Karpas-422 (cell line): ENCODE measurements at regions not wholly inside any gene's neighbourhood (a gene's known extent, or its start where the extent isn't known, plus 50 kb on each side); places are given as distances from the start of the nearest gene placed in this dataset.

Experiments used
- DNase-seq: peaks from one replicate; pipeline ENCODE4 v3.0.0-alpha.2; 2015
- H2AFZ ChIP-seq: fragments of 200-600 bp; sonication (generic); 2 replicates; pipeline ENCODE4 v1.6.1; 2014; ENCODE audit warnings: antibody characterized with exemption, low read length, mixed read lengths
- H3K27ac ChIP-seq: fragments of 200-600 bp; sonication (generic); 2 replicates; pipeline ENCODE4 v1.5.1; 2014; ENCODE audit warnings: mild to moderate bottlenecking, low read length, moderate library complexity
- H3K27me3 ChIP-seq: fragments of 200-600 bp; sonication (generic); 2 replicates; pipeline ENCODE4 v1.6.1; 2014; ENCODE audit warnings: low read length, mixed read lengths
- H3K36me3 ChIP-seq: fragments of 200-600 bp; sonication (generic); 2 replicates; pipeline ENCODE4 v1.6.1; 2014; ENCODE audit warnings: low read length, mixed read lengths; ENCODE audit not compliant: insufficient read depth
- H3K4me1 ChIP-seq: fragments of 200-600 bp; sonication (generic); 2 replicates; pipeline ENCODE4 v1.6.1; 2014; ENCODE audit warnings: mild to moderate bottlenecking, low read length, mixed read lengths
- H3K4me2 ChIP-seq: fragments of 200-600 bp; sonication (generic); 2 replicates; pipeline ENCODE4 v1.6.1; 2014; ENCODE audit warnings: low read length, low read depth, mild to moderate bottlenecking; ENCODE audit not compliant: poor library complexity, severe bottlenecking
- H3K4me3 ChIP-seq: fragments of 200-600 bp; sonication (generic); 2 replicates; pipeline ENCODE4 v1.5.1; 2014; ENCODE audit warnings: mild to moderate bottlenecking, antibody characterized with exemption, low read length, mixed read lengths
- H3K79me2 ChIP-seq: fragments of 200-600 bp; sonication (generic); 2 replicates; pipeline ENCODE4 v1.6.1; 2014; ENCODE audit warnings: mild to moderate bottlenecking, low read length, mixed read lengths
- H3K9ac ChIP-seq: fragments of 200-600 bp; sonication (generic); 2 replicates; pipeline ENCODE4 v1.6.0; 2014; ENCODE audit warnings: low read length
- H3K9me2 ChIP-seq: fragments of 200-600 bp; sonication (generic), shearing (Covaris generic); replicated peaks from 2 replicates; pipeline ENCODE4 v1.6.0; 2014; ENCODE audit warnings: mild to moderate bottlenecking, low read length, moderate library complexity; ENCODE audit not compliant: insufficient read depth
- H3K9me3 ChIP-seq: fragments of 300-700, 200-600 bp; sonication (generic); 2 replicates; pipeline ENCODE4 v1.6.1; 2014; ENCODE audit warnings: low read length, mixed read lengths
- H4K20me1 ChIP-seq: fragments of 200-600 bp; sonication (generic); 2 replicates; pipeline ENCODE4 v1.6.1; 2014; ENCODE audit warnings: mild to moderate bottlenecking, antibody characterized with exemption, low read length, low read depth; ENCODE audit not compliant: insufficient read depth

GRCh38 chr2:40591774-40592173 lies 139.9 kb upstream of the SLC8A1 start:
- Histone ChIP-seq H3K4me3 (no peak overlapping the region), H3K27me3 (no peaks in the 10 kb centered on the region), H4K20me1 (no peaks in the 10 kb centered on the region), H2AFZ (no peak overlapping the region), H3K27ac (no peak overlapping the region), H3K9ac (no peak overlapping the region), H3K9me3 (no peaks in the 10 kb centered on the region), H3K9me2 (no peaks in the 10 kb centered on the region), H3K4me1 (no peaks in the 10 kb centered on the region), H3K36me3 (no peaks in the 10 kb centered on the region), H3K79me2 (no peaks in the 10 kb centered on the region), H3K4me2 (no peak overlapping the region)
- no peak for DNase-seq

- no peaks in the 10 kb centered on the region for H3K4me1 ChIP-seq
- no peaks in the 10 kb centered on the region for H4K20me1 ChIP-seq
- no peaks in the 10 kb centered on the region for H3K79me2 ChIP-seq
- no peak overlapping the region for H3K9ac ChIP-seq
- H3K9me3 ChIP-seq: no peaks in the 10 kb centered on the region
- no peaks in the 10 kb centered on the region for H3K9me2 ChIP-seq
- H3K4me3 ChIP-seq: no peak overlapping the region
- no peaks in the 10 kb centered on the region for H3K36me3 ChIP-seq
- no peak overlapping the region for H3K27ac ChIP-seq
- no peaks in the 10 kb centered on the region for H3K27me3 ChIP-seq
- no peak for DNase-seq
- H2AFZ ChIP-seq: no peak overlapping the region
- no peak overlapping the region for H3K4me2 ChIP-seq
Measured at GRCh38 chr2:40592218-40592617, 140.3 kb upstream of the SLC8A1 start.

GRCh38 chr2:40606862-40607261 lies 155.0 kb upstream of the SLC8A1 start:
- no peaks in the 10 kb centered on the region for H3K27me3 ChIP-seq
- H3K9me3 ChIP-seq: no peaks in the 10 kb centered on the region
- H3K4me3 ChIP-seq: no peak overlapping the region
- no peaks in the 10 kb centered on the region for H4K20me1 ChIP-seq
- no peaks in the 10 kb centered on the region for H3K36me3 ChIP-seq
- no peak overlapping the region for H3K9ac ChIP-seq
- no peak overlapping the region for H3K27ac ChIP-seq
- H3K4me2 ChIP-seq: no peak overlapping the region
- DNase-seq: no peak
- H3K4me1 ChIP-seq: no peaks in the 10 kb centered on the region
- H3K79me2 ChIP-seq: no peaks in the 10 kb centered on the region
- no peak overlapping the region for H2AFZ ChIP-seq
- no peaks in the 10 kb centered on the region for H3K9me2 ChIP-seq

GRCh38 chr2:40611196-40611595 lies 159.3 kb upstream of the SLC8A1 start:
- no peak overlapping the region for H2AFZ ChIP-seq
- no peaks in the 10 kb centered on the region for H3K36me3 ChIP-seq
- no peaks in the 10 kb centered on the region for H3K4me1 ChIP-seq
- H3K9me2 ChIP-seq: peaks cover 2% of the 10 kb centered on the region; the same call in 1 of the 2 replicates
- no peak overlapping the region for H3K9ac ChIP-seq
- H3K9me3 ChIP-seq: no peaks in the 10 kb centered on the region
- H3K79me2 ChIP-seq: no peaks in the 10 kb centered on the region
- H3K27ac ChIP-seq: no peak overlapping the region
- no peak for DNase-seq
- H3K4me2 ChIP-seq: no peak overlapping the region
- no peak overlapping the region for H3K4me3 ChIP-seq
- no peaks in the 10 kb centered on the region for H3K27me3 ChIP-seq
- no peaks in the 10 kb centered on the region for H4K20me1 ChIP-seq

GRCh38 chr2:40625849-40626248 lies 174.0 kb upstream of the SLC8A1 start:
- Histone ChIP-seq H3K4me1 (no peaks in the 10 kb centered on the region), H3K4me2 (no peak overlapping the region), H3K9ac (no peak overlapping the region), H3K9me2 (no peaks in the 10 kb centered on the region), H4K20me1 (no peaks in the 10 kb centered on the region), H3K27ac (no peak overlapping the region), H3K9me3 (no peaks in the 10 kb centered on the region), H3K79me2 (no peaks in the 10 kb centered on the region), H3K27me3 (no peaks in the 10 kb centered on the region), H3K4me3 (no peak overlapping the region), H2AFZ (no peak overlapping the region), H3K36me3 (no peaks in the 10 kb centered on the region)
- DNase-seq: no peak

GRCh38 chr2:40628556-40628955 lies 176.7 kb upstream of the SLC8A1 start:
- no peaks in the 10 kb centered on the region for H3K36me3 ChIP-seq
- H3K9me2 ChIP-seq: no peaks in the 10 kb centered on the region
- no peaks in the 10 kb centered on the region for H3K27me3 ChIP-seq
- H3K9ac ChIP-seq: no peak overlapping the region
- no peaks in the 10 kb centered on the region for H3K9me3 ChIP-seq
- no peak overlapping the region for H2AFZ ChIP-seq
- H4K20me1 ChIP-seq: no peaks in the 10 kb centered on the region
- no peak overlapping the region for H3K4me3 ChIP-seq
- no peaks in the 10 kb centered on the region for H3K79me2 ChIP-seq
- H3K4me1 ChIP-seq: no peaks in the 10 kb centered on the region
- no peak for DNase-seq
- no peak overlapping the region for H3K4me2 ChIP-seq
- no peak overlapping the region for H3K27ac ChIP-seq

- Histone ChIP-seq H4K20me1 (no peaks in the 10 kb centered on the region), H3K27ac (no peak overlapping the region), H2AFZ (no peak overlapping the region), H3K36me3 (no peaks in the 10 kb centered on the region), H3K9me2 (no peaks in the 10 kb centered on the region), H3K4me3 (no peak overlapping the region), H3K79me2 (no peaks in the 10 kb centered on the region), H3K27me3 (no peaks in the 10 kb centered on the region), H3K4me1 (no peaks in the 10 kb centered on the region), H3K9me3 (no peaks in the 10 kb centered on the region), H3K9ac (no peak overlapping the region), H3K4me2 (no peak overlapping the region)
- no peak for DNase-seq
Measured at GRCh38 chr2:40629768-40630434, 178.0 kb upstream of the SLC8A1 start.

- no peak overlapping the region for H3K9ac ChIP-seq
- no peak overlapping the region for H2AFZ ChIP-seq
- H3K27ac ChIP-seq: no peak overlapping the region
- no peak overlapping the region for H3K4me3 ChIP-seq
- no peak overlapping the region for H3K4me2 ChIP-seq
- H3K9me3 ChIP-seq: no peaks in the 10 kb centered on the region
- H3K36me3 ChIP-seq: no peaks in the 10 kb centered on the region
- H4K20me1 ChIP-seq: no peaks in the 10 kb centered on the region
- H3K79me2 ChIP-seq: no peaks in the 10 kb centered on the region
- H3K27me3 ChIP-seq: no peaks in the 10 kb centered on the region
- no peaks in the 10 kb centered on the region for H3K9me2 ChIP-seq
- H3K4me1 ChIP-seq: no peaks in the 10 kb centered on the region
- DNase-seq: no peak
Measured at GRCh38 chr2:40639320-40639719, 187.4 kb upstream of the SLC8A1 start.

- Histone ChIP-seq H2AFZ (no peak overlapping the region), H3K36me3 (no peaks in the 10 kb centered on the region), H3K27ac (no peak overlapping the region), H3K4me1 (no peaks in the 10 kb centered on the region), H4K20me1 (no peaks in the 10 kb centered on the region), H3K9ac (no peak overlapping the region), H3K4me3 (no peak overlapping the region), H3K4me2 (no peak overlapping the region), H3K9me2 (no peaks in the 10 kb centered on the region), H3K27me3 (no peaks in the 10 kb centered on the region), H3K9me3 (no peaks in the 10 kb centered on the region), H3K79me2 (no peaks in the 10 kb centered on the region)
- no peak for DNase-seq
Measured at GRCh38 chr2:40642237-40642636, 190.3 kb upstream of the SLC8A1 start.
